A673 (cell line): ENCODE measurements at regions not wholly inside any gene's neighbourhood (a gene's known extent, or its start where the extent isn't known, plus 50 kb on each side); places are given as distances from the start of the nearest gene placed in this dataset.
A peak's percentile ranks its signal among the peaks of the same experiment; 100 is the strongest.

Source experiments
- BruUV-seq: library from RNA; stranded (reverse); fragments of 400-500 nt; replicated peaks from 2 replicates; lab custom pipeline; 2021; lab: Mats Ljungman, UMichigan
- CTCF ChIA-PET: fragments of 300-600 bp; sonication (Branson Sonifier 250); formaldehyde crosslinking; loops from one replicate; lab custom pipeline; 2022; ENCODE audit warnings: antibody characterized with exemption; lab: Charles Lee
- POLR2A ChIA-PET: fragments of 300-600 bp; sonication (Branson Sonifier 250); formaldehyde crosslinking; loops from one replicate; lab custom pipeline; 2022; ENCODE audit warnings: antibody characterized with exemption; ENCODE audit not compliant: low non-redundant PET; lab: Charles Lee
- DNase-seq: peaks from one replicate; pipeline ENCODE4 v3.0.0-alpha.2; 2015; ENCODE audit warnings: low spot score
- H3K27ac ChIP-seq: fragments of 200-600 bp; sonication (generic); 2 replicates; pipeline ENCODE4 v1.5.1; 2016; ENCODE audit warnings: mixed run types, low read depth, mild to moderate bottlenecking, mixed read lengths, antibody characterized with exemption, low read length; ENCODE audit not compliant: poor library complexity, severe bottlenecking
- H3K27me3 ChIP-seq: fragments of 200-600 bp; sonication (generic); replicated peaks from 2 replicates; pipeline ENCODE4 v1.6.1; 2017; ENCODE audit warnings: mixed run types, low read depth, mild to moderate bottlenecking, mixed read lengths, antibody characterized with exemption, low read length; ENCODE audit not compliant: insufficient read depth, poor library complexity
- H3K36me3 ChIP-seq: fragments of 200-600 bp; sonication (generic); 2 replicates; pipeline ENCODE4 v1.6.1; 2016; ENCODE audit warnings: mixed run types, mild to moderate bottlenecking, mixed read lengths, antibody characterized with exemption, low read length; ENCODE audit not compliant: insufficient read depth, poor library complexity, severe bottlenecking
- H3K4me1 ChIP-seq: fragments of 200-600 bp; sonication (generic); 2 replicates; pipeline ENCODE4 v1.6.1; 2017; ENCODE audit warnings: mixed run types, mild to moderate bottlenecking, mixed read lengths, antibody characterized with exemption, low read length; ENCODE audit not compliant: insufficient read depth, poor library complexity, severe bottlenecking
- H3K4me3 ChIP-seq: fragments of 200-600 bp; sonication (generic); 2 replicates; pipeline ENCODE4 v1.5.1; 2016; ENCODE audit warnings: low read depth, mixed run types, mild to moderate bottlenecking, mixed read lengths, low read length; ENCODE audit not compliant: poor library complexity, severe bottlenecking
- H3K9me3 ChIP-seq: fragments of 200-600 bp; sonication (generic); 2 replicates; pipeline ENCODE4 v1.6.1; 2016; ENCODE audit warnings: mixed run types, low read depth, mild to moderate bottlenecking, mixed read lengths, antibody characterized with exemption, low read length; ENCODE audit not compliant: poor library complexity, severe bottlenecking
- EZH2 ChIP-seq: fragments of 200-600 bp; sonication (generic); IDR thresholded peaks from 2 replicates; pipeline ENCODE4 v1.6.1; 2017; ENCODE audit warnings: borderline replicate concordance, low read depth, mild to moderate bottlenecking, mixed read lengths, antibody characterized with exemption, low read length; ENCODE audit not compliant: poor library complexity, severe bottlenecking
- intact Hi-C: fragments of 100-400 bp; cut with micrococcal nuclease; formaldehyde crosslinking; loops from one replicate; pipeline ENCODE4 v1.10.0; 2022; ENCODE audit not compliant: unreplicated experiment
- TF ChIP-seq, protein P1 (sequence below): fragments of 300-800, 200-600 bp; sonication (generic); conservative IDR thresholded peaks from 2 replicates; pipeline ENCODE4 v1.5.1; 2017; ENCODE audit warnings: low read depth, mild to moderate bottlenecking, antibody characterized with exemption, low read length, moderate library complexity, mixed read lengths

- ChIA-PET CTCF (no interaction called here), POLR2A (no interaction called here)
- BruUV-seq: no TSS peak
- TF ChIP-seq, protein P1, sequence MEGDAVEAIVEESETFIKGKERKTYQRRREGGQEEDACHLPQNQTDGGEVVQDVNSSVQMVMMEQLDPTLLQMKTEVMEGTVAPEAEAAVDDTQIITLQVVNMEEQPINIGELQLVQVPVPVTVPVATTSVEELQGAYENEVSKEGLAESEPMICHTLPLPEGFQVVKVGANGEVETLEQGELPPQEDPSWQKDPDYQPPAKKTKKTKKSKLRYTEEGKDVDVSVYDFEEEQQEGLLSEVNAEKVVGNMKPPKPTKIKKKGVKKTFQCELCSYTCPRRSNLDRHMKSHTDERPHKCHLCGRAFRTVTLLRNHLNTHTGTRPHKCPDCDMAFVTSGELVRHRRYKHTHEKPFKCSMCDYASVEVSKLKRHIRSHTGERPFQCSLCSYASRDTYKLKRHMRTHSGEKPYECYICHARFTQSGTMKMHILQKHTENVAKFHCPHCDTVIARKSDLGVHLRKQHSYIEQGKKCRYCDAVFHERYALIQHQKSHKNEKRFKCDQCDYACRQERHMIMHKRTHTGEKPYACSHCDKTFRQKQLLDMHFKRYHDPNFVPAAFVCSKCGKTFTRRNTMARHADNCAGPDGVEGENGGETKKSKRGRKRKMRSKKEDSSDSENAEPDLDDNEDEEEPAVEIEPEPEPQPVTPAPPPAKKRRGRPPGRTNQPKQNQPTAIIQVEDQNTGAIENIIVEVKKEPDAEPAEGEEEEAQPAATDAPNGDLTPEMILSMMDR: no peak
- TF ChIP-seq EZH2: no peak
- Histone ChIP-seq H3K9me3 (no peaks in the 10 kb centered on the region), H3K27me3 (no peaks in the 10 kb centered on the region), H3K4me1 (no peaks in the 10 kb centered on the region), H3K36me3 (no peaks in the 10 kb centered on the region), H3K4me3 (no peak overlapping the region), H3K27ac (no peak overlapping the region)
- intact Hi-C loops: no loop called here
- DNase-seq: peak; percentile 50
Observed at GRCh38 chr5:165328846-165329245, 1823.4 kb downstream of the MAT2B start.

DNA sequence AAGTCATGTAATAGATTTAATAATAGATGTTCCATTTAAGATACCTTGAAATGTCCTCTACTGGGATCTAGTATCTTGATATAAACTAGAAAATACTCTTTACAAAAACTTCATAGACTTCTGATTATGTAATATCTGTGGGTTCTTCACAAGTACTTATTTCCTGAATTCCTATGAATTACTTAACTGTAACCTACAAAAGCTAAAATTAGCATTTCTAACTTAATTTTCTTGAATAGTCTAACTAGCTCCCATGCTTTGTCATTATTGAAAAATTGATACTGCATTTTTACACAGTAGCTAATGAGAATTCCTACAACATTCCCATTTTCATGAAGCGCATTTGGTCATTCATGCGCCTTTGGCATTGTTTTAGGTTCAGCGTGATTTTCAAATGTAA, 1828.2 kb downstream of the MAT2B start:
- no peak for DNase-seq
- TF ChIP-seq EZH2: no peak
- TF ChIP-seq, protein P1: no peak
- BruUV-seq: no TSS peak
- intact Hi-C loops: no loop called here
- no peaks in the 10 kb centered on the region for H3K27me3 ChIP-seq
- H3K9me3 ChIP-seq: no peaks in the 10 kb centered on the region
- H3K27ac ChIP-seq: no peak overlapping the region
- no peak overlapping the region for H3K4me3 ChIP-seq
- ChIA-PET CTCF (no interaction called here), POLR2A (no interaction called here)
- no peaks in the 10 kb centered on the region for H3K36me3 ChIP-seq
- H3K4me1 ChIP-seq: no peaks in the 10 kb centered on the region

DNA sequence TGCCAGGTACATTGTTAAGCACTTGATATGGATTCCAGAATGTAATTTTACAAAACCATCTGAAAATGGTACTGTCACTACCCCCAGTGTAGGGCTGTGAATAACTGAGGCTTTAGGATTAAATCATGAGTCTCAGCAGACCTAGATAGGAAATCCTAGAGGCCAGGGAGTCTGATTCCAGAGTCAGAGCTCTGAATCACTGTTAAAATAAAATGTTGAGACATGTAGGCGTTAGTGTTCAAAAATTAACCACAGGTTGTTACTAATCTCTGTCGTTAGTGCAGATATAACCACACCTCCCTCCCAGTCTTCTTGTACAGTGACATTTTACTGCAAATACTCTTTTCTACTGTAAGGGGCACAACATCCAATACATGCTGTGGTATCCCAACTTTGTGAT, 1828.8 kb downstream of the MAT2B start:
- intact Hi-C loops: no loop called here
- no peaks in the 10 kb centered on the region for H3K36me3 ChIP-seq
- no peak overlapping the region for H3K4me3 ChIP-seq
- no TSS peak for BruUV-seq
- TF ChIP-seq, protein P1: no peak
- TF ChIP-seq EZH2: no peak
- H3K27ac ChIP-seq: no peak overlapping the region
- no peaks in the 10 kb centered on the region for H3K9me3 ChIP-seq
- DNase-seq: no peak
- ChIA-PET POLR2A (no interaction called here), CTCF (no interaction called here)
- H3K27me3 ChIP-seq: no peaks in the 10 kb centered on the region
- no peaks in the 10 kb centered on the region for H3K4me1 ChIP-seq
